Retinal pigment epithelial cell (primary cell): ENCODE measurements at regions not wholly inside any gene's neighbourhood (a gene's known extent, or its start where the extent isn't known, plus 50 kb on each side); places are given as distances from the start of the nearest gene placed in this dataset.
"Not testable (repeated sequence)": the region's sequence is repeated elsewhere in the genome, so short reads cannot be mapped to it uniquely, and the experiment has no call there.

ENCODE experiments used
- DNase-seq: peaks from one replicate; pipeline ENCODE4 v3.0.0-alpha.2; 2010; ENCODE audit warnings: low read depth
- H3K4me3 ChIP-seq: 2 replicates; pipeline ENCODE4 v1.5.1; 2011; ENCODE audit warnings: mild to moderate bottlenecking, low read length, control low read depth, moderate library complexity
- TF ChIP-seq, protein P1 (sequence below): conservative IDR thresholded peaks from 2 replicates; pipeline ENCODE4 v1.5.1; 2011; ENCODE audit warnings: low read depth, low read length, control low read depth, inconsistent platforms

DNA sequence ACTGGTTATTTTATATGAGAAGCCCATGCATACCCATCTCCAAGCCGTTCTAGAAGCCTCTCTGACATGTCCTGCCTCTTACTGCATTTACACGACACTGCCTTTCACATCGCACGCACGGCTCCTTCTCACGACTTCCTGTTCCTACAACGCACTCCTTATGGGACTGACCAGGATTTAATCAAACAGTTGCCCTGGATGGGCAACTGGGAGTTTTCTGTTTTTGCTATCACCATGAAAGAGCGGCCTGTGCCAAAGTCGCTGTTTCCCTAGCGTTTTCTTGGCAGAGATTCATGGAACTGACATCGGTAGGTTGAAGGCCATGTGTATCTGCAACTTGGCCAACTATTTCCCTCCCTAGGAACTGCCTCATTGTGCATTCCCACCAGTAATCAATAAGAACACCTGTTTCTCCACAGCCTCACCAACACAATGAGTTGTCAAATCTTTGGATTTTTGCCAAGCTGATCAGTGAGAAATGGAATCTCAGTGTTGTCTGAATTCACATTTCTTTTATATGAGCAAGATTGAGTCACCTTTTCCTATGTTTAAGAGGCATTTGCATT, 97.2 kb upstream of the OTOS start:
- no peak for DNase-seq
- TF ChIP-seq, protein P1, sequence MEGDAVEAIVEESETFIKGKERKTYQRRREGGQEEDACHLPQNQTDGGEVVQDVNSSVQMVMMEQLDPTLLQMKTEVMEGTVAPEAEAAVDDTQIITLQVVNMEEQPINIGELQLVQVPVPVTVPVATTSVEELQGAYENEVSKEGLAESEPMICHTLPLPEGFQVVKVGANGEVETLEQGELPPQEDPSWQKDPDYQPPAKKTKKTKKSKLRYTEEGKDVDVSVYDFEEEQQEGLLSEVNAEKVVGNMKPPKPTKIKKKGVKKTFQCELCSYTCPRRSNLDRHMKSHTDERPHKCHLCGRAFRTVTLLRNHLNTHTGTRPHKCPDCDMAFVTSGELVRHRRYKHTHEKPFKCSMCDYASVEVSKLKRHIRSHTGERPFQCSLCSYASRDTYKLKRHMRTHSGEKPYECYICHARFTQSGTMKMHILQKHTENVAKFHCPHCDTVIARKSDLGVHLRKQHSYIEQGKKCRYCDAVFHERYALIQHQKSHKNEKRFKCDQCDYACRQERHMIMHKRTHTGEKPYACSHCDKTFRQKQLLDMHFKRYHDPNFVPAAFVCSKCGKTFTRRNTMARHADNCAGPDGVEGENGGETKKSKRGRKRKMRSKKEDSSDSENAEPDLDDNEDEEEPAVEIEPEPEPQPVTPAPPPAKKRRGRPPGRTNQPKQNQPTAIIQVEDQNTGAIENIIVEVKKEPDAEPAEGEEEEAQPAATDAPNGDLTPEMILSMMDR, result no peak
- no peak overlapping the region for H3K4me3 ChIP-seq

DNA sequence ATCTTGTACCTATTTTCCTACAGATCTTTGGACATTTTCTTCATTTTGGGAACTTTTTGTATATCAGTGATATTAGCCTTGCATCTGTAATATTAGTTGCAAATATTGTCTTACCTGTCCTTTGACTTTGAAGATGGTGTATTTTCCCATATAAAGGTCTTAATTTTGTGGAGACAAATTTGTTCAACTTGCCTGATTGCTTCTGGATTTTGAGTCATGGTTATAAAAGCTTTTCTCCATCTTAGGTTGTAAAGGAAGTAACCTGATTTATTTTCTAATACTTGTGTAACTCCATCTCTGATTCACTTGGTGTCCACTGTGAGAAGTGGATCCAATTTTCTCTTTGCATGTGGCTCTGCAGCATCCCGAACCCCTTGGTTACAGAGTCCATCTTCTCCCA, 97.7 kb upstream of the OTOS start:
- DNase-seq, result no peak

DNA sequence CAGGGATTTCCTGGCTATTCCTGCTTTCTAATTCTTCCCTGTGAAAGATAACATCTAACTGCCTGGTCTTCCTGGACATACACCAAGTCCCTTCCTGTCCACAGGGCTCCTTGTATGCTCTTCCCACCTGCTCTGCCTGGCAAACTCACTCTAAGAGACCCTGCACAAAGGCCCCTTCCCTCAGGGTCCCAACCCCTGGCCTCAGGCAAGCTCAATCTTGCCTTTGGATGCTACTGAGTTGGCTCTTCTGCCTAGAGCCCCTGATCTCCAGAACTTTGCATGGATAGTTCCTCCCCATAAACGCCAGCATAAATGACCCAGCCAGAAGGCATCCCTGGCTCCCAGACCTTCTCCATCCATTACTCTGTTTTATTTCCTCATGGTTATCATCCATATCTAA, 98.3 kb upstream of the OTOS start:
- TF ChIP-seq, protein P1, result no peak
- no peak for DNase-seq
- no peak overlapping the region for H3K4me3 ChIP-seq

More for the DNA sequence above, 97.7 kb upstream of the OTOS start:
- H3K4me3 ChIP-seq, result no peak overlapping the region
- TF ChIP-seq, protein P1, result no peak

DNA sequence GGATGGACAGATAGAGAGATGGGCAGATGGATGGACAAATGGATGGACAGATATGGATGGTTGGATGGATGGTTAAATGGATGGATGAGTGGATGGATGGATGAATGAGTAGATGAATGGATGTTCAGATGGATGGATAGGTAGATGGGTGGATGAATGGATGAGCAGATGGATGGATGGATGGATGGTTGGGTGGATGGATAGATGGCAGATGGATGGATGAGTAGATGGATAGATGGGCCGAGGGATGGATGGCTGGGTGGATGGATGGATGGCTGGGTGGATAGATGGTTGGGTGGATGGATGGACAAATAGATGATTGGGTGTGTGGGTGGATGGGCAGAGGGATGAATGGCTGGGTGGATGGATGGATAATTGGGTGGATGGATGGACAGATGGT, 98.9 kb upstream of the OTOS start:
- no peak for DNase-seq
- TF ChIP-seq, protein P1, result no peak
- no peak overlapping the region for H3K4me3 ChIP-seq

DNA sequence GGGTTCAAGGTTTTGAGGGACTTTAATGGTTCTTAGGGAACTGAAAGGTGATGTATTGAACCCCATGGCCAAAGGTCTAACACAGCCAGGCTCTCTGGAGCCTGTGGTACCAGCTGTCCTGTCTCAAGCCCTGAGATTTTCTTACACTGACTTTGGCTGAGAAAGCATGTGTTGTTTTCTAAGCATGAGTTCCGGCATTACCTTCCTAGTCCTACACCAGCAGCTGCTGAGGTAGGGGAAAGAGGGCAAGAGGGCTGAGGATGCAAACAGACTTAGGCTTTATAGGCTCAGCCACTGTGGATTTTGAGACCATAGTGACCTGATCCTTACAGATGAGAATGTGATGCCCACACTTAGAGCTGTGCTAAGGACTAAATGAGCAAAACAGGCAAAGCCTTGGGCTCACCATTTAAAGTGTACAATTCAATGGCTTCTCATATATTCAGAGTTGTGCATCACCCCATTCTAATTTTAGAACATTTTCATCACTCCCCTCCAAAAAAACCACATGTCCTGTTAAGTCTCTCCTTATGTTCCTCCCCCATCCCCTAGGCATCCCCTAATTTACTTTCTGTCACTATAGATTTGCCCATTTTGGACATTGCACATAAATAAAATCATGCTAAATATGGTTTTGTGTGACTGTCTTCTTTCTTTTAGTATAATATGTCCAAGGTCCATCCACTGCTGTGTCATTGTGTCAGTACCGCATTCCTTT, 99.7 kb upstream of the OTOS start:
- no peak overlapping the region for H3K4me3 ChIP-seq
- no peak for DNase-seq
- TF ChIP-seq, protein P1, result no peak

DNA sequence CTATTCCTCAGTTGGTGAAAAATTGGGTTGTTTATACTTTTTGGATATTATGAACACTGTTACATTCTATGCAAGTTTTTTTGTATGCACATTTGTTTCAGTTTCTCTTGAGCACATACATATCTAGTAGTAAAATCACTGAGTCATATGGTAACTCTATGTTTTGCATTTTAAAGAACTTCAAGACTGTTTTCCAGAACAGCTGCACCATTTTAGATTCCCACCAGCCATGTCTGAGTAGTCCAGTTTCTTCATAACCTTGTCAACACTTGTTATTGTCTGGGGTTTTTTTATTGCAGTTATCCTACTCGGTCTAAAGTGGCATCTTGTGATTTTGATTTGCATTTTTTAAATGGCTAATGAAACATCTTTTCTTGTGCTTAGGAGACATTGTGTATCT, 100.3 kb upstream of the OTOS start:
- no peak overlapping the region for H3K4me3 ChIP-seq
- TF ChIP-seq, protein P1, result no peak
- no peak for DNase-seq

DNA sequence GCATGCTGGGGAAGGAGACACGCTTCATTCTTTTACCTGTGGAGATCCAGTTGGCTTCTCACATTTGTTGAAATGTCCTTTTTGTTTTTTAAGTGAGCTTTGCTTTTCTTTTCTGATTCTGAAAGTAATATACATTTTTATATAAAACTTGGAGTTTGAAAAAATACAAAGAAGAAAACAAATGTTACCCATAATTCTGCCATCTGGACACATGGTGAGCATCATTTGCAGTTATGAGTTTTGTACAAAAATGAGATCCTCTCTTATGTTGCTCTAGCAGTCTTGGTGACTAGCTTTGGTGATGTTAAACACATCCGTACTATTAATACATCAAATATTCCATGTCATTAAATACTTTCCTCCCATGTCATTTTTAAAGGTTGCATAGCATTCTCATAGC, 101.1 kb upstream of the OTOS start:
- TF ChIP-seq, protein P1, result no peak
- no peak overlapping the region for H3K4me3 ChIP-seq
- DNase-seq, result no peak

DNA sequence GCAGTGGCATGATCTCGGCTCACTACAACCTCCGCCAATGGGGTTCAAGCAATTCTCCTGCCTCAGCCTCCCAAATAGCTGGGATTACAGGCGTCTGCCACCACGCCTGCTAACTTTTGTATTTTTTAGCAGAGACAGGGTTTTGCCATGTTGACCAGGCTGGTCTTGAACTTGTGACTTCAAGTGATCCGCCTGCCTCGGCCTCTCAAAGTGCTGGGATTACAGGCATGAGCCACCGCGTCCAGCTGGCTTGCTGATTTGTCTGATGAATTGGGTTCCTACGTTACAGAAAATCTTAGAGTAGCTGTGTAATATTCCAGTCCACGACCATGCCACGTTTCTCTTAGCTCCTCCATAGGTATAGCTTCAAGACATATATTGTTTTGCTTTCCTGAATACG, 102.6 kb upstream of the OTOS start:
- H3K4me3 ChIP-seq, DNase-seq: not testable (repeated sequence)
